HG02623 (cell line): ENCODE measurements at regions not wholly inside any gene's neighbourhood (a gene's known extent, or its start where the extent isn't known, plus 50 kb on each side); places are given as distances from the start of the nearest gene placed in this dataset.

Experiments used
- ATAC-seq: cut with Tn5 transposase; IDR thresholded peaks from one replicate; pipeline ENCODE4 v1.9.1; 2021; ENCODE audit warnings: moderate library complexity; ENCODE audit not compliant: unreplicated experiment

DNA sequence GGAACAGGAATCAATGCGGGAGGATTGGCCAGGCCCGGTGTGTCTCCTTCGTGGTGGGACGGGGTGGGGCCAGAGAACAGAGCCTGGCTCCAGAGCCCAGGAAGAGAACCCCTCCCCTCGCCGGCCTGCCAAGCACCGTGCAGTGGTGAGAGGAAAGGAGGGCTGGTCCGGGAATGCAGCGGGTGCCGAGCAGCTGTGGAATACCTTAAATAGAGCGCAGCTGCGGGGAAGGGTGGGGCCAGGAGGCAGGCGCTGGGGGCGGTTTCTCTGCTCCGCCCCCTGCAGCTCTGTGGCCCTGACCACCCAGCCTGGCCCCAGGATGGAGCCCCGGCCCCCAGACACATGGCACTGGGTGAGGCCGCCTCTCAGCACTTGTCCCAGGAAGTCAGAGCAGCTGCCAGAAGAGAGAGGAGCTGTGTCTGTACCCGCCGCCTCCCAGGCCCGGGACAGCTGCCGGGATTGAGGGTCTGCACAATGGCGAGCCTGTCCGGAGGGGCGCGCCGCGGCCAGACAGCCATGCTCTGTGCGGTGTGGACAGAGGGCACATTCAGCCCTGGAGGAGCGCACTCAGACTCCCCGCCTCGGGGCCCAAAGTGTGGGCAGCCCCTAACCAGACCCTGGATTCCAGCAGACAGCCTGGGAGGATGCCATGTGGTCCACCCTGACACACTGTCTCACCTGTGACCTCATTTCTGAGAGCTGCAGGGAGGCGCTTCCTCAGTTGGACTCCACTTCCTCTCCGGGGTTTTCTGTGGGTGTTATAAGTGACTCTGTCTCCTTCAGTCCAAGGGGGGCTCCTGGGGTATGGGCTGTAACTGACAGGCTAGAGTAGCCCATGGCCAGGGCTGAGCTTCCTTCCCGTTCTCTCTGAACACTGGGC, 268.8 kb downstream of the SEC14L1 start:
- ATAC-seq: no peak

DNA sequence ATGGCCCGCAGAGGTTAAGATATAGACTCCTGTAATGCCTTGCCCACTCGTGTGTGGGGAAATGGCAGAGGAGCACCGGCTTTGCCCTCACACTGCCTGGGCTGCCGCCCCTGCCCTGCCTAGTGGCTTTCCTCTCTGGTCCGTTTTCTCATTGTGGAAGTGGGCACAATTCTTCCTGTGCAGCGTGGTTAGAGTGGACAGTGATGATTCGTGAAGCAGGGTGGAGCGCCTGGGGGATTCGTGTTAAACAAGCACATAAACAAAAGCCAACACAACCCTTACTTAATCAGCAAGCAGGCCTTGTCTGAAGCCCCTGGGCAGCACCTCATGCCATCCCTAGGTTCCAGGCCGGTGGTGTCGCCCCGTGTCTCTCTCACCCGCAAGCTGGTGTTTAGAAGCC, 269.7 kb downstream of the SEC14L1 start:
- no peak for ATAC-seq

DNA sequence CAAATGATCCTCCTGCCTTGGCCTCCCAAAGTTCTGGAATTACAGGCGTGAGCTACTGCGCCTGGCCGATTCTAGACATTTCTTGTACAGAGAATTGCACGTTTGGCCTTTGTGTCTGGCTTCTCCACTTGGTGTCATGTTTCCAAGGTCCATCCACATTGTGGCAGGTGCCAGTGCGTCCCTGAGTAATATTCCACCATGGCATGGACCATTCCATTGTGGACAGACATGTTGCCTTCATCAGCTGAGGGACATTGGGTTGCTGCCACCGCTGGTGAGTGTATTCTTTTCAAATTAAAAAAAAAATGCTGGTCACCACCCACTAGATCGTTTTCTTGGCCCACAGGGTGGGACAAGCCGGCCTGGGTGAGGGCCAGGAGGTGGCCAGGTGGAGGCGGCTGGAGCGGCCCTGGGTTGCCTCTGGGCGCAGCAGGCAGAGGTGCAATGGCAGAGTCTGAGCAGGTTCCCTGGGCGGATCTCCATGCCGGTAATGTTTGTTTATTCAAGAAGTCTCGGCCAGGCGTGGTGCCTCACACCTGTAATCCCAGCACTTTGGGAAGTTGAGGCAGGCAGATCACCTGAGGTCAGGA, 274.1 kb downstream of the SEC14L1 start:
- ATAC-seq: no peak

DNA sequence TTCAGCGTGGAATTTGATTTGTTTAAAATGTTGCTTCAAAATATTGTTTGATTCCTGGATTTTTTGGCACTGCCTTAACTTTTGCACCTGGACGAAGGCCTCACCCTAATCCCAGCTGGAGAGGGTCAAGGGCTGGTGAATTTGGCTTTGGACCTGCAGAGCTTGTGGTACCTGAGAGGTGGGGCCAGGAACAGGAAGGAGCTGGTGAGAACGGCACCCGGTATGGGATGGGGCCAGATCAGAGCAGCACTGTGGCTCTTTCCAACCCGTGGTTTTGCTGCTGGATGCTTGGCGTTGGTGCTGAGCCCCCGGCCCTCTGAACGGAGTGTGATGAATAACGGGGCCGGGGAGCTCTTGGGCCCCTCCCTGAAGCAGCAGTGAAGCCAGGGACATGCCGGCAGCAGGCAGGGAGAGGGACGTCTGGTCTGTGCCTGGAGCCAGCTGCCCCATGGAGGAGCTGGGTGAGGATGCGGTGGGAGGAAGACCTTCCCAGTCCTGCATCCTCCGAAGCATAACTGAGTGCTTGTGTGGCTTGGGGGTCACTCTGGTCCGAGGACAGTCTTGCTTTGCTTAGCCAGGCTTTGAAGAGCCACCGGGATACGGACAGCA, 275.4 kb downstream of the SEC14L1 start:
- no peak for ATAC-seq

DNA sequence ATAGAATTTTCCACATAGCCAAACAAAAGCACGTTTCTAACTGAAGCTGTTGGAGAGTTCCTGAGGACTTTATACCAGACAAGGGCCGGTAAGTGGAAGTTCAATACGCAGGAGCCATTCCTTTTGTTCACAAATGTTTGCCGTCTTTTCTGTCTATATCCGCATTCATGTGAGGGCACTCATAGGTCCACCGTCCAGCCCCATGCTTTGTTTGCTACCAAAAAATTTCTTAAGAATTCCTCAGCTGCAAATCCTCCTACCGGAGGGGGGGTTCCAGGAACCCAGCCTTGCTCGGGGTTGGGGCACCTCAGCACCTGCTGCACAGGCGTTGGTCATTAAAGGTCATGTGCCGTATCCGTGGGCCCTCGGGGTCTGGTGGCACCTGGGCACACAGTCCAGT, 276.8 kb downstream of the SEC14L1 start:
- ATAC-seq: no peak

DNA sequence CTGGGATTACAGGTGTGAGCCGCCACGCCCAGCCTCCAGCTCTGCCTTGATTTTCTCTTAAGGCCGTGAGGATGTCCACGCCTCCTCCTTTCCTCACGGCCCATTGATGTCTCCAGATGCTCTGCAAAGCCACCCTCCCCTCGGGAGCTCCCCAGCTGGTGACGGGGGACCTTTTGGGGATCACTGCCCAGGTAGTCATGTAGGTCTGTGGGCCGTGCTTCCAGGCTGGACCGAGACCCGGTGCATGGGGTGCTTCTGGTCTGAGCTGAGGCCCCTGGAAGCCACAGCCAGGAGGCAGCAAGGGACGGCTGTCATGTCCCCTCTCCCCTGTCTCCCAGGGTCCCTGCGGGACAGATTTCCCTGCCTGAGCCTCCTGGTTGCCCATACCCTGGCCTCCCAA, 277.8 kb downstream of the SEC14L1 start:
- ATAC-seq: no peak

DNA sequence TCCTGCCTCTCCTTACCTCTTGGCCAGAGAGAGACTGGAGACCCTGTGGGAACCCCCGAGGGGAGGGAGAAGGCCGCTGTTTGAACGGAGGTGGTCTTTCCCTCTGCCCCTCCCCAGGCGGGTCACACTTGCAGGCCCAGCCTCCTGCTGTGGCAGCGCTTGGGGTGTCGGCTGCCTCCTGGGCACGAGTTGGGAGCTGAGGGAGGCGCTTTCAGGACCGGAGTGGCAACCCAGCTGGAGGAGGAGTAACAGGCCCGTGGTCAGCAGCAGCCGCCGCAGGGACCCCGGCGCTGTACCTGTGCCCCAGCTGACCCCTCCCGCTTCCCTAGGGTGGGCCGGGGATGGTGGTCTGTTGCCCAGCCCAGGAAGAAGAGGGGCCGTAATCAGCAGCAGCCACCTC, 278.3 kb downstream of the SEC14L1 start:
- no peak for ATAC-seq

DNA sequence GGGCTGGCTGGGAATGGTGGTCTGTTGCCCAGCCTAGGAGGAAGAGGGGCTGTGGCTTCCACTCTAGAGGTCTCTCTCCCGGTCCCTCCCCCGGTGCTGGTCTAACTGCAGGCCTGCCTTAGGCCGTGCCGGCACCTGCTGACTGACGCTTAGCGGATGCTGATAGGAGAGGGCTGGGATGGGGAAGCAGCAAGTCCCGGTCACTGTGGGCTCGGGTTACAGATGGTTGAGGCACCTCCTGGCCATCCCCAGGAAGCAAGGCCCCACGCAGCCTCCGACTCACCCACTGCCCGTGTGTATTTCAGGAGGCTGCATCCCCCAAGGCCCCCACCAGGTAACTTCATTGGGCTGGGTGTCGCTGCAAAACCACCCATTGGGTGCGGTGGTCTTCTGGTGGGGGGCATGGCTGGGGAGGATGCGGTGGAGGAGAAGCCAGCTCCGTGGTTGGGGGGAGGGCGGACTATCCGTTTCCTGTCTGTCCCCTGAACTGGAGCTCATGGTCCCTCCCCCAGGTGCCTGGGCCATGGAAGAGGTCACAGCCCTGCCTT, 278.9 kb downstream of the SEC14L1 start:
- no peak for ATAC-seq

DNA sequence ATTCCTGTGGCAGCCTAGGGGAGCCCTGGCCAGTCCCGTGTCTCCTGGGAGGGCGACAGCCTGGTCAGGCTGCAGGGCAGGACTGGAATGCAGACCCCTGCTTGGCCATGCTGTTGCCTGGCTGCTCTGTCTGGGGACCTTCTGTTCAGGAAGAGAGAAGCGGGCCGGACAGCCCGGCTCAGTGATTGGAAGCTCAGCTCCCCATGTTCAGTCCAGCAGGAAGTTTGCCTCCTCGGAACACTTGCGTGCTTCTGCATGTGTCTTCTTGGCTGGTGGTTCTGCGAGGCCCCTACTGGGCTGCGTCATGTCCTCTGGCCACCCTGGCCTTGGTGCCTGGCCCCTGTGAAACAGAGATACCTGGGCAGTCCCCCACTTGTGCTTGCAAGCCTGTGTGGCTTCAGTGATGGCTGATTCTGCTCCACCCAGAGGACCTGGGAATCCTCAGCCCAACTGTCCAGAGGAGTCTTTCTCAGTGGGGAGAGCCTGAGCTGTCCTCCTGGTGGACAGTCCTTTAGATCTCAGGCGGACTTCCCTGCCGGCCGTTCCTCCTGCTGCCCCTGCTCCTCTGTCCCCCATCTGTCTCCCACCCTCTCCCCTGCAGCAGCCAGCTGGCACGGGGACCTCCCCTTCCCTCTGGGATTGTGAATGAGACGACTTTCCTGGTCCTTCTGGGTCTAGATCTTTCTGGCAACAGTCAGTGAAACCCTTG, 279.5 kb downstream of the SEC14L1 start:
- ATAC-seq: no peak

DNA sequence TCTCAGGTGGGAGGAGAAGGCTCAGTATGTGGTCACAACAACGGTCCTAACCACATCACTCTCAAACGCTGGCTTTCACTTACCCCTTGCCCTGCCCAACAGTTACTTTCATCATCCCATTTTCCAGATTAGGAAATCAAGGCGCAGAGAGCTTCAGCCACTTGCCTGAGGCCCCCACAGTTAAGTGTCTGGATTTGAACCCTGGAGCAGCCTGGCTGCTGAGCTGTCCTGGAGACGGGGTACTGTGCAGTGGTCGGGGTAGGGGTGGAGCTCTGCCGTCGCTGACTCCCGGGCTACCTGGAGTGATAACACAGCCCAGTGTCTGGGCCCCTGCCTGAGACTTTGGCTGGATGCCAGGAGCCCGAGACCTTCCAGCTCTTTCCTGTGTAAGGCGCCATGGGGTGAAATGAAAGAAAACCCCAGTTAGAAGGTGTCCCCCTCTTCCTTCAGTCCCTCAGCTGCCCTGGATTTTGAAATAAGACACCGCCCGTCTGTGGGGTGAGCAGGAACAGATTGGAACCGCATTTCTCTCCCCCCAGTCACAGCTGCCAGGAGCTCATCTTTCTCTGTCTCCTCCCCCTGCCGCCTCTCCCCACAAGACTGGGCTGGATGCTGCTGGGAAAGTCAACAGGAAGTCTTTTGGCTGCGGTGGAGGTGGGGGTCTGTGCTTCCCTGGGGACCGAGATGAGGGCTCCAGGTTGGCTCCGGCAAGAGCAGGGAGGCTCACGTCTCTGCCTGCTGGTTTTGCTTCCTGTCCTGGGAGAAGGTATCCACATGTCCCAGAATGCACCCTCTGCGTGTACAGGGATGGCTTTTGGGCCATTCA, 280.2 kb downstream of the SEC14L1 start:
- ATAC-seq: no peak

DNA sequence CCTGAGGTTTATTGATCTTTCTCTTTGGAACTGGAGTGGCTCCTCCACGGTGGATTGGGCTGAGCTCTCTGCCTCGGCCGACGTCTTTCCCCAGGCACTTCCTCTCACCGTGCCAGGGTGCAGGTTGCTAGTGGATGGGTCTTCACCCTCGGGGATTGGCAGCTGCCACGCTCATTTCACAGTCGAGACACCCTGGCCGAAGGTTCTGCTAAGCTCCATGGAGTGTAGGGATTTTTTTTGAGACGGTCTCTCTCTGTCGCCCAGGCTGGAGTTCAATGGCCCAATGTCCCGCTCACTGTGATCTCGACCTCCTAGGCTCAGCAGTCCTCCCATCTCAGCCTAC, 280.8 kb downstream of the SEC14L1 start:
- no peak for ATAC-seq

DNA sequence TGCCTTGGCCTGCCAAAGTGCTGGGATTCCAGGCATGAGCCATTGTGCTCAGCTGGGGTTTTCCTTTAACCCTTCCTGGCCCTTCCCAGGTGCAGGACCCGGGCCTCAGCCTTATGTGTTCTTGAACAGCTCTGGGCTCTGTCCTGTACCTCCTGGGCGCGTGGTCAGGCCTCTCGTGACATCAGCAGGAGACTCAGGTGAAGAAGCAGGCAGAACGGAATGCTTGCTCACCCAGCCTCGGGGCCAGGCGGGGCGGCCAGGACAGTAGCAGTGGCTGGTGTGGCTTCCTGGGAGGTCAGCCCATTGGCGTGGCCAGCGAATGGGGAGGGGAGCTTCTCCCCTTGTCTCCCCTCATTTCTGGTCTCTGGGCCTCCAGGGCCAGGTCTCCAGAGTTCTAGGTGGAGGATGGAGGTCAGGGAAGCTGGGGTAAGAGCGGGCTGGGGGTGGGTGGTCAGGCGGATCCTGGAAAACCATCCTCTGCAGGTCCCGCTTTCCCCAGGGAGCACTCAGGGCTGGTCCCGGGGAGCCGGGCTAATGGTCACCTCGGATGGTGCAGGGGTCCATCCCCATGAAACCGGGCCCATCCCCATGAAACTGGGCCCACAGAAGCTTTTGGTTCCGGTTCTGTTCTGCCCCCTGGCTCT, 281.5 kb downstream of the SEC14L1 start:
- ATAC-seq: no peak

DNA sequence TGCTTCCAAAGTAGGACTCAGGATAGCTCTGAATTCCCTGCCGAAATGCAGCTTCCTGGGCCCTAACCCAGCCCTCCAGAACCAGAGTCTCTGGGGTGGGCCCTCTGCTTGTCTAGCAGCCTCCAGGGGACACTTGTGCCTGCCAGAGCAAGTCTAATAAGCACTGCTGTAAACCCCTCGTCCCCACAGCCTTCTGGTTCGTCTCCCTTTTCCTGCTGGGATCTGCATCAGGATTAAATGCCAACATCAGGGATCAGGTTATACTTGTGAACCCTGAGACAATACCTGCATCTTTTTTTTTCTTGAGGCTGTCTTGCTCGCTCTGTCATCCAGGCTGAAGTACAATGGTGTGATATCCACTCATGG, 282.0 kb downstream of the SEC14L1 start:
- no peak for ATAC-seq

DNA sequence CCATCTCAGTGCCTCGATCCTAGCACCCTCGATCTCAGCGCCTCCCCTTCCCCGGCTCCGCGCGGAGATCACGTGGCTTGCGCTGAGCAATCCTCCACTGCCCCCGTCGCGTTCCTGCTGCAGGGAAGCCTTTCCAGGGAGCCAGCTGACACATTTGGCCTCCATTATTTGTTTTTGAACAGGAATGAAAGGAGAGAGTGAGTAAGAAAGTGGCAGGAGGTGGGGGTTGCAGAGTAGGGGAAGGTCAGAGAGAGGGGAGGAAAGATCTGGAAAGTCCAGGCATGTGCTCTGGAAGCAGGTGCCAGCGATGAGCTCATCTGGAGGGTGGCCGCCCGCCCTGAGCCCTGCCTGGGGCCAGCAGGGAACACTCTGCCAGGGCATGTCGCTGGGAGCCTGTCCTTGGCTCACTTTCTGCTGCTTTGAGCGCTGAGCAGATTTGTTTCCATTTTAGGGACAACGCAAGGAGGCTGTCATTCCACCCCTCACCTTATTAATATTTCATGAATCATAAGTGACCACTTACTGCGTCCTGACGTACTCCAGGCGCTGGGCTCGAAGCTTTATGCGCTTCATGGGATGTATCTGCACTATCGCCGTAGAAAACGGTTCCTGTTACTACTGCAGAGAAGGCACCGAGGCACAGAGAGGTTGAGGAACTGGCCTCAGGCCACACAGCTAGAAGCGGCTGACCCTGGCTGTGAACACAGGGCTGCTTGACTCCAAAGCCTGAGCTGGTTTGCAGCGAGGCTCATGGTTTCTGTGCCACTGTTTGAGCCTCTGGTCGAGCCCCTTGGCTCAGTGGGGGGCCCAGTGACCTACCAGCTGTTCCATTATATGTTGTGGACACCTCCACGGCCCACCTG, 283.1 kb downstream of the SEC14L1 start:
- ATAC-seq: no peak

DNA sequence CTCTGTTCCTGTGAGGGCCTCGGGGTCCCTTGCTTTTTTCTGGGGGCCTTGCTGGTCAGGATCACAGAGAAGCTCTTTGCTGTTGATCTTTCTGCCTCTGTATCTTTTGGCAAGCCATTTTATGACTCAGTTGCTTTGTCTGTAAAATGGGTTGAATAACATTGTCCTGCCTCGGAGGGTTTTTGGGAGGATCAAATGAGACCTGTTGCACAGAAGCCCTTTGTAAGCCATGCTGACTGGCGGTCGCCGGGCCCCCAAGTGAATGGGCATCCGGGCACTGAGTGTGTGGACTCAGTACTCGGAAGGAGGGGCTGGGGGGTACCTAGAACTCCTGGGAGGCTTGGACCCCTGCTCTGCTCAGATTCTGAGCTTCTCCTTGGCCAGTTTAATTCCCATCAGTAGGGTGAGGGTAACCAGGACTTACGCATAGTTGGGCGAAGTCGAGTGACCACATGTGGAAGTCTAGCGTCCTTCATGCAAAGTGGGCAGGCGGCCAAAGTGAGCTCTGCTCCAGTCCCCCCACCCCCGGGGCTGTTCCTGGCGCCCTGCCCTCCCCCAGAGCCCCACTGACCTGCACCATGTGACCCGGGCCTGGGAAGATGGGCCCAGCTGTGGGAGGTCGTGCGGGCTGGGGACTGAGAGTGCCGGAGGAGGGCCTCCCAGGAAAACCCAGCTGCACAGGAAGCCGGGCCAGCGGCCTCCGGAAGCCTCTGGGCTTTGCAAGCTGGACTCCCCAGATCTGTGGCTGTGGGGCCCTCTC, 284.0 kb downstream of the SEC14L1 start:
- no peak for ATAC-seq

DNA sequence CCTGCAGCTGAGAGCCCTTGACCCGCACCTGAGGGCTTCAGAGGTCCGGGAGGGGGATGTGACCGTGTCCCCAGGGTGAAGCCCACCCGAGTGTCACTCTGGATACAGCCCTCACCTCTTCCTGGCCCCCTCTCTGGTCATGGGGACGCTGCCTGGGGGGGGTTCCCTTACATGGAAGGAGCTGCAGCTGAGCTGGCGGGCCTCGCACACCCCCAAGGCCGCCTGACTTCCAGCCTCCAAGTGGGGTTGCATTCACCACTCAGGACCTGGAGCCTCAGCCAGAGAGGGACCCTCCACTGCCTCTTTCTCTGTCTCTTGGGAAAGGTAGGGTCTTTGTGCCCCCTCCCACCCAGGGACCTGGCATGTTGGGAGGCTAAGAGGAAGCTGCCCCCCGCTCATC, 284.6 kb downstream of the SEC14L1 start:
- ATAC-seq: no peak

DNA sequence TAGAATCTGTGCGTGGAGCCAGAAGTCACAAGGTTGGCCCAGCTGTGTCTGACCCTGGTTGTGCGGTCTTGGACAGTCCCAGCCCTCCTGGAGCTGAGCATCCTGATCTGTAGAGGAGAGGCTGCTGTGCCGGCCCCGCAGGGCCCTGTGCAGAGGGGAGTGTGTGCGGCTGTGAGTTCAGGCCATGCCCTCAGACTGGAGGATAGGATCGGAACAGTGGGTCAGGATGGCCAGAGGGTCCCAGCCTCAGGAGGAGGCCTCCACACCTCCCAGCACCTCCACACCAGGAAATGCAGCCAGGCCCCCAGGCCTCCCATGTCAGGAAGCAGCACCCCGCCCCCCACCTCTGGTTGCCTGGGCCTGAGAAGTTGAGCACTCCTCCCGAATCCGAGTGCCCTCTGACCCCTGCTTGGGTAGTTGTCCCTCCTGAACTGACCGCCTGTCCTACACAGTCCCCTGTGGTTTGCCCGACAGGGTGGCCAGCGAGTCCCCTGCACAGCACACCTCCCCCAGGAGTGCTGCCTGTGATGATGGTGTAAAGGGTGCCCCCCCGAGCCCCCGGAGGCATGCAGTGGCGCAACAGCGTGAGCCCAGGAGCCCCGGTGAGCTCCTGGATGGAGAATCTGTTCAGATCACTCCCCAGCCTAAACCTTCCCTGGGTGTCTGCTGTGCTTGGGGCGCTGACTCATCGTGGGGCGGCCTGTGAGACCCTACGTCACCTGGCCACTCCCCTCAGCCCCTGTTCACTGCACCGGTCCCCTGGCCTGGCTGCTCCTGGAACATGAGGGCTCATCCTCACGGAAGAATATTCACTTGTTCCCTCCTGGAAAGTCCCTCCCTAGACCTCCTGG, 285.2 kb downstream of the SEC14L1 start:
- ATAC-seq: no peak
